Neuron (in vitro differentiated cells): ENCODE measurements at regions not wholly inside any gene's neighbourhood (a gene's known extent, or its start where the extent isn't known, plus 50 kb on each side); places are given as distances from the start of the nearest gene placed in this dataset.

Experiments
- H2AFZ ChIP-seq: one replicate; pipeline ENCODE4 v1.6.1; 2013; ENCODE audit warnings: low read depth, mild to moderate bottlenecking, inconsistent platforms, low read length, moderate library complexity
- H3K27me3 ChIP-seq: one replicate; pipeline ENCODE4 v1.6.1; 2013; ENCODE audit warnings: low read length; ENCODE audit not compliant: insufficient read depth
- H3K36me3 ChIP-seq: one replicate; pipeline ENCODE4 v1.6.1; 2013; ENCODE audit warnings: low read length; ENCODE audit not compliant: insufficient read depth
- H3K4me1 ChIP-seq: one replicate; pipeline ENCODE4 v1.6.1; 2013; ENCODE audit warnings: low read length; ENCODE audit not compliant: insufficient read depth
- H3K4me3 ChIP-seq: 2 replicates; pipeline ENCODE4 v1.5.1; 2013; ENCODE audit warnings: mild to moderate bottlenecking, low read length, moderate library complexity
- H3K9me3 ChIP-seq: one replicate; pipeline ENCODE4 v1.6.1; 2013; ENCODE audit warnings: low read length

DNA sequence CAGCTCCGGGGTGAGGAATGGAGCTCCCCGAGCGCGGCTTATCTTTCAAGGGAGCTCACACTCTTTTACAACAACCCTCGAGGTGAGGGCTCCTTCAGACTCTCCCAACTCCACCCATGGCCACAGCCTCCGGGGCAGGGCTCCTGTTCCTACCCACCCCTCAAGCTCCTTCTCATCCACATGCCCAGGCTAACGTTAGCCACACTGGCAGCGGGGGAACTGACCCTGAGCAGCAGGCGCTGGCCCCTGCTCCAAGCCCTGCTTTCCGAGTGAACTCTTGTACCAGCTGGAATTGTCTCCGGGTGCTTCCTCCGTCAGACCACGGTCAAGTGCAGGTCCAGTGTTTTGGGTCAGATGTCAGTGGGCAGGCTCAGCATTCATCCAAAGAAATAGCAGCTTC is 89.4 kb downstream of the ANKRD10 start:
- no peak overlapping the region for H3K4me3 ChIP-seq
- no peaks in the 10 kb centered on the region for H3K9me3 ChIP-seq
- no peaks in the 10 kb centered on the region for H3K36me3 ChIP-seq
- H3K27me3 ChIP-seq = no peaks in the 10 kb centered on the region
- no peaks in the 10 kb centered on the region for H3K4me1 ChIP-seq
- H2AFZ ChIP-seq = no peak overlapping the region

DNA sequence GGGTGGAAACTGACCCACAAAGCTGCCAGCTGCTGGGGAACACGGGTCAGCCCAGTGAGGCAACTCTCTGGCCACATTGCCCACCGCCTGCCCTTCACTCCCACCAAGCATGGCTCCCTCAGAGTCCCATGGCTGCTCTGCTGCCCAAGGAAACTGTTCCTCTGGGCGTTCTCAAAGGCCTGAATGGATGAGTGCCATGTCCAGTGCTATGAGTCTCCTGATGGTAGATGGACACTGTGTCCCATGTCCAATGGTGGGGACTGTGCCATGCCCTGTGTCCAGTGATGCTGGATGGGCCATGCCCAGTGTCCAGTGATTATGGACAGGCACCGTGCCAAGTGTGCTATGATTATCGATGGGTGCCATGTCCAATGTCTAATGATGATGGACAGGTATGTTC is 88.8 kb downstream of the ANKRD10 start:
- Histone ChIP-seq H3K27me3 (no peaks in the 10 kb centered on the region), H3K9me3 (no peaks in the 10 kb centered on the region), H3K4me3 (no peak overlapping the region), H3K4me1 (no peaks in the 10 kb centered on the region), H3K36me3 (no peaks in the 10 kb centered on the region), H2AFZ (no peak overlapping the region)

DNA sequence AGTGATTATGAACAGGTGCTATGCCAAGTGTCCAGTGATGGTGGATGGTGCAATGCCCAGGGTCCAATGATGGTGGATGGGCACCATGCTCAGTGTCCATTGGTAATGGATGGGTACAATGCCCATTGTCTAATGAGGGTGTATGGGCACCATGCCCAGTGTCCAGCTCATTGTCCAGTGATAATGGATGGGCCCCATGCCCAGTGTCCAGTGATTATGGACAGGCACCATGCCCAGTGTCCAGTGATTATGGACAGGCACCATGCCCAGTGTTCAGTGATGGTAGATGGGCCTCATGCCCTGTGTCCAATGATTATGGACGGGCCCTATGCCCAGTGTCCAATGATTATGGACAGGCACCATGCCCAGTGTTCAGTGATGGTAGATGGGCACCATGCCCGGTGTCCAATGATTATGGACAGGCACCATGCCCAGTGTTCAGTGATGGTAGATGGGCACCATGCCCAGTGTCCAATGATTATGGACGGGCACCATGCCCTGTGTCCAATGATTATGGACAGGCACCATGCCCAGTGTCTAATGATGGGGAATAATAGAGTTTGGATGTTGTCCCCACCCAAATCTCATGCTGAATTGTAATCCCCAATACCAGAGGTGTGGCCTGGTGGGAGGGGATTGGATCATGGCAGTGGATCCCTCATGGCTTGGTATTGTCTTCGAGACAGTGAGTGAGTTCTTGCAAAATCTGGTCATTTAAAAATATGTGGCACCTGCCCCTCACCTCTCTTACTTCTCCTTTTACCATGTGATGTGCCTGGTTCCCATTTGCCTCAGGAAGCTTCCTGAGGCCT is 87.8 kb downstream of the ANKRD10 start:
- Histone ChIP-seq H3K27me3 (no peaks in the 10 kb centered on the region), H3K4me3 (no peak overlapping the region), H2AFZ (no peak overlapping the region), H3K9me3 (no peaks in the 10 kb centered on the region), H3K4me1 (no peaks in the 10 kb centered on the region), H3K36me3 (no peaks in the 10 kb centered on the region)
